Activated naive CD8-positive, alpha-beta T cell treated with anti-CD3 and anti-CD28 coated beads, Interleukin-2, amount 10 ng/mL, durations not matched to agents 7 days and 5 days (primary cell): ENCODE measurements at regions not wholly inside any gene's neighbourhood (a gene's known extent, or its start where the extent isn't known, plus 50 kb on each side); places are given as distances from the start of the nearest gene placed in this dataset.
"Not testable (repeated sequence)": the region's sequence is repeated elsewhere in the genome, so short reads cannot be mapped to it uniquely, and the experiment has no call there.

Source experiments
- ATAC-seq: fragments of 150-1000 bp; cut with Tn5 transposase; one replicate; pipeline ENCODE4 v1.10.0; 2021; ENCODE audit warnings: low read depth, moderate library complexity
- POLR2A ChIA-PET: fragments of 350-600 bp; sonication (Branson Sonifier 250); formaldehyde crosslinking; loops from one replicate; lab custom pipeline; 2021; ENCODE audit warnings: antibody characterized with exemption; lab: Charles Lee
- DNase-seq: peaks from one replicate; pipeline ENCODE4 v3.0.0; 2021
- H3K27ac Mint-ChIP-seq: one replicate; pipeline ENCODE4 v1.8.0; 2022; ENCODE audit warnings: mild to moderate bottlenecking, mixed read lengths
- H3K27me3 Mint-ChIP-seq: one replicate; pipeline ENCODE4 v1.8.0; 2022; ENCODE audit warnings: mild to moderate bottlenecking, moderate library complexity, mixed read lengths
- H3K36me3 Mint-ChIP-seq: one replicate; pipeline ENCODE4 v1.8.0; 2021; ENCODE audit warnings: mild to moderate bottlenecking, mixed read lengths
- H3K4me1 Mint-ChIP-seq: one replicate; pipeline ENCODE4 v1.8.0; 2021; ENCODE audit warnings: mixed read lengths
- H3K4me3 Mint-ChIP-seq: one replicate; pipeline ENCODE4 v1.8.0; 2022; ENCODE audit warnings: mild to moderate bottlenecking, moderate library complexity, mixed read lengths
- H3K9me3 Mint-ChIP-seq: one replicate; pipeline ENCODE4 v1.8.0; 2021; ENCODE audit warnings: mixed read lengths

- no peaks in the 10 kb centered on the region for H3K27me3 Mint-ChIP-seq
- POLR2A ChIA-PET: no interaction called here
- no peaks in the 10 kb centered on the region for H3K4me1 Mint-ChIP-seq
- no peaks in the 10 kb centered on the region for H3K36me3 Mint-ChIP-seq
- H3K4me3 Mint-ChIP-seq: no peak overlapping the region
- H3K27ac Mint-ChIP-seq: no peak overlapping the region
- ATAC-seq: no peak
- DNase-seq: no peak
- H3K9me3 Mint-ChIP-seq: no peaks in the 10 kb centered on the region
These were observed 244.2 kb downstream of the RFPL4B start for GRCh38 chr6:112591329-112591728.

- no peaks in the 10 kb centered on the region for H3K27me3 Mint-ChIP-seq
- ATAC-seq: no peak
- no peak overlapping the region for H3K27ac Mint-ChIP-seq
These were observed 245.0 kb downstream of the RFPL4B start for GRCh38 chr6:112592159-112592558.

GRCh38 chr6:112594886-112595594 is 247.9 kb downstream of the RFPL4B start:
- Mint-ChIP-seq H3K9me3 (no peaks in the 10 kb centered on the region), H3K4me3 (no peak overlapping the region), H3K4me1 (no peaks in the 10 kb centered on the region), H3K27ac (no peak overlapping the region), H3K36me3 (no peaks in the 10 kb centered on the region), H3K27me3 (no peaks in the 10 kb centered on the region)
- no peak for ATAC-seq
- POLR2A ChIA-PET: interaction anchor here (0.6 kb wide), 1 partner anchor 48 kb away, joined by 3 read pairs; no protein-coding TSS in a partner anchor
- no peak for DNase-seq

More at GRCh38 chr6:112592159-112592558, 245.0 kb downstream of the RFPL4B start:
- Mint-ChIP-seq H3K36me3 (no peaks in the 10 kb centered on the region), H3K4me1 (no peaks in the 10 kb centered on the region), H3K9me3 (no peaks in the 10 kb centered on the region), H3K4me3 (no peak overlapping the region)
- POLR2A ChIA-PET: no interaction called here
- DNase-seq: no peak

GRCh38 chr6:112595841-112596240 is 248.7 kb downstream of the RFPL4B start:
- DNase-seq (no peak), ATAC-seq (no peak)
- Mint-ChIP-seq H3K4me3 (no peak overlapping the region), H3K4me1 (no peaks in the 10 kb centered on the region), H3K9me3 (no peaks in the 10 kb centered on the region), H3K36me3 (no peaks in the 10 kb centered on the region), H3K27me3 (no peaks in the 10 kb centered on the region), H3K27ac (no peak overlapping the region)
- POLR2A ChIA-PET: no interaction called here

GRCh38 chr6:112597176-112597575 is 250.0 kb downstream of the RFPL4B start:
- Mint-ChIP-seq H3K4me1 (no peaks in the 10 kb centered on the region), H3K4me3 (no peak overlapping the region), H3K9me3 (no peaks in the 10 kb centered on the region), H3K36me3 (no peaks in the 10 kb centered on the region), H3K27ac (no peak overlapping the region), H3K27me3 (no peaks in the 10 kb centered on the region)
- DNase-seq (no peak), ATAC-seq (no peak)
- POLR2A ChIA-PET: no interaction called here

- Mint-ChIP-seq H3K27me3 (no peaks in the 10 kb centered on the region), H3K4me3 (no peak overlapping the region), H3K4me1 (no peaks in the 10 kb centered on the region), H3K9me3 (no peaks in the 10 kb centered on the region), H3K27ac (no peak overlapping the region), H3K36me3 (no peaks in the 10 kb centered on the region)
- POLR2A ChIA-PET: no interaction called here
- ATAC-seq (no peak), DNase-seq (no peak)
These were observed 253.0 kb downstream of the RFPL4B start for GRCh38 chr6:112600168-112600567.

- DNase-seq (no peak), ATAC-seq (no peak)
- no peaks in the 10 kb centered on the region for H3K27me3 Mint-ChIP-seq
- POLR2A ChIA-PET: no interaction called here
- H3K36me3 Mint-ChIP-seq: no peaks in the 10 kb centered on the region
- H3K4me1 Mint-ChIP-seq: no peaks in the 10 kb centered on the region
- H3K27ac Mint-ChIP-seq: no peak overlapping the region
- no peak overlapping the region for H3K4me3 Mint-ChIP-seq
- peaks cover 3% of the 10 kb centered on the region for H3K9me3 Mint-ChIP-seq
These were observed 256.6 kb downstream of the RFPL4B start for GRCh38 chr6:112603726-112604125.

GRCh38 chr6:112606656-112607435 is 259.7 kb downstream of the RFPL4B start:
- ATAC-seq: no peak
- POLR2A ChIA-PET: no interaction called here
- H3K27ac Mint-ChIP-seq: no peak overlapping the region
- H3K4me1 Mint-ChIP-seq: no peaks in the 10 kb centered on the region
- DNase-seq: no peak
- no peaks in the 10 kb centered on the region for H3K27me3 Mint-ChIP-seq
- no peaks in the 10 kb centered on the region for H3K36me3 Mint-ChIP-seq
- no peak overlapping the region for H3K4me3 Mint-ChIP-seq
- peaks cover 6% of the 10 kb centered on the region for H3K9me3 Mint-ChIP-seq

GRCh38 chr6:112608925-112609324 is 261.8 kb downstream of the RFPL4B start:
- DNase-seq, H3K9me3 Mint-ChIP-seq, H3K4me1 Mint-ChIP-seq, H3K36me3 Mint-ChIP-seq, H3K27me3 Mint-ChIP-seq, H3K27ac Mint-ChIP-seq, POLR2A ChIA-PET, ATAC-seq, H3K4me3 Mint-ChIP-seq: not testable (repeated sequence)

- Mint-ChIP-seq H3K27ac (no peak overlapping the region), H3K27me3 (no peaks in the 10 kb centered on the region), H3K4me1 (no peaks in the 10 kb centered on the region), H3K4me3 (no peak overlapping the region), H3K36me3 (no peaks in the 10 kb centered on the region), H3K9me3 (peaks cover 5% of the 10 kb centered on the region)
- ATAC-seq: no peak
- no peak for DNase-seq
- POLR2A ChIA-PET: no interaction called here
These were observed 266.3 kb downstream of the RFPL4B start for GRCh38 chr6:112613410-112613809.

GRCh38 chr6:112618849-112619248 is 271.7 kb downstream of the RFPL4B start:
- Mint-ChIP-seq H3K4me3 (no peak overlapping the region), H3K9me3 (no peaks in the 10 kb centered on the region), H3K36me3 (no peaks in the 10 kb centered on the region), H3K4me1 (no peaks in the 10 kb centered on the region), H3K27ac (no peak overlapping the region), H3K27me3 (no peaks in the 10 kb centered on the region)
- POLR2A ChIA-PET: no interaction called here
- ATAC-seq (no peak), DNase-seq (no peak)

GRCh38 chr6:112620812-112621569 is 273.9 kb downstream of the RFPL4B start:
- no peaks in the 10 kb centered on the region for H3K27me3 Mint-ChIP-seq
- no peaks in the 10 kb centered on the region for H3K4me1 Mint-ChIP-seq
- POLR2A ChIA-PET: no interaction called here
- no peaks in the 10 kb centered on the region for H3K36me3 Mint-ChIP-seq
- DNase-seq: no peak
- no peak for ATAC-seq
- no peaks in the 10 kb centered on the region for H3K9me3 Mint-ChIP-seq
- no peak overlapping the region for H3K4me3 Mint-ChIP-seq
- no peak overlapping the region for H3K27ac Mint-ChIP-seq

- H3K27ac Mint-ChIP-seq: no peak overlapping the region
- no peaks in the 10 kb centered on the region for H3K36me3 Mint-ChIP-seq
- no peaks in the 10 kb centered on the region for H3K9me3 Mint-ChIP-seq
These were observed 274.9 kb downstream of the RFPL4B start for GRCh38 chr6:112622036-112622435.

More at GRCh38 chr6:112622036-112622435, 274.9 kb downstream of the RFPL4B start:
- Mint-ChIP-seq H3K27me3 (no peaks in the 10 kb centered on the region), H3K4me3 (no peak overlapping the region), H3K4me1 (no peaks in the 10 kb centered on the region)
- POLR2A ChIA-PET: no interaction called here
- DNase-seq: no peak
- no peak for ATAC-seq
